GM19240 (cell line): ENCODE measurements at regions not wholly inside any gene's neighbourhood (a gene's known extent, or its start where the extent isn't known, plus 50 kb on each side); places are given as distances from the start of the nearest gene placed in this dataset.

Experiments
- DNase-seq: peaks from one replicate; pipeline ENCODE4 v3.0.0; 2011; ENCODE audit warnings: low spot score; ENCODE audit not compliant: insufficient read length

DNA sequence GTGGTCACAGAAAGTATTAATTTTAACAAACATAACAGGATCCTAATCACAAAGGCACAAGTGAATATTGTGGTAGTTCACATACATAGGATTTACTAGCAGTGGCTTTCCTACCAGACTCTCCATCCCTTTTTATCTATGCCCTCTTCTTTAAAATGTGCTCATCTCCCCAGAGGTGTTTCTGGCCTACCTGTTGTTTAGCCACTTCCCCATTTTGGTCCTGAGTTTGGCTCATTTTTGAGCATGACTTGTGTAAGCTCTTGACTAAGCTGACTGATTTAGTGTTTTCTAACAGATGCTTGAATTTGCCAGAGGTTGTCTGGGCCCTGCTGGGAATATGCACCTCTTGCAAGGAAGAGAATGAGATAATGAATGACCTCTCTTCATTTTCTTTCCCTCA lies 517.7 kb upstream of the CLINT1 start:
- DNase-seq: no peak

DNA sequence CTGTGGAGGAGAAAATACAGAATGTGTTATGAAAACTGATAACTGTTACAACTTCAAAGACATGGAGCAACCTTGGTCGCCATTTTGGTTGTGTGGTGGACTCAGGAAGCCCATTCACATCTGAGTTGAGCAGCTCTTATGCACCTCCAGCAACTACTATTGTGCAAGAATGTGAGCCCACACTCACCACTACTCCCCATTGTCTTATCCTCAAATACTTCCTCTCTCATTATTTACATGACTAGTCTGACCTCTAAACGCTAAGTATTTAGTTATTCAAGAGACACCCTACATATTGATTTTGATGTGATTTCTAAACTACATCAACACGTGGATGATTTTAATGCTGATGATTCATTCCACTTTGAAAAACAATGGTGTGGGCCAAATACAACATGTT lies 516.6 kb upstream of the CLINT1 start:
- no peak for DNase-seq

DNA sequence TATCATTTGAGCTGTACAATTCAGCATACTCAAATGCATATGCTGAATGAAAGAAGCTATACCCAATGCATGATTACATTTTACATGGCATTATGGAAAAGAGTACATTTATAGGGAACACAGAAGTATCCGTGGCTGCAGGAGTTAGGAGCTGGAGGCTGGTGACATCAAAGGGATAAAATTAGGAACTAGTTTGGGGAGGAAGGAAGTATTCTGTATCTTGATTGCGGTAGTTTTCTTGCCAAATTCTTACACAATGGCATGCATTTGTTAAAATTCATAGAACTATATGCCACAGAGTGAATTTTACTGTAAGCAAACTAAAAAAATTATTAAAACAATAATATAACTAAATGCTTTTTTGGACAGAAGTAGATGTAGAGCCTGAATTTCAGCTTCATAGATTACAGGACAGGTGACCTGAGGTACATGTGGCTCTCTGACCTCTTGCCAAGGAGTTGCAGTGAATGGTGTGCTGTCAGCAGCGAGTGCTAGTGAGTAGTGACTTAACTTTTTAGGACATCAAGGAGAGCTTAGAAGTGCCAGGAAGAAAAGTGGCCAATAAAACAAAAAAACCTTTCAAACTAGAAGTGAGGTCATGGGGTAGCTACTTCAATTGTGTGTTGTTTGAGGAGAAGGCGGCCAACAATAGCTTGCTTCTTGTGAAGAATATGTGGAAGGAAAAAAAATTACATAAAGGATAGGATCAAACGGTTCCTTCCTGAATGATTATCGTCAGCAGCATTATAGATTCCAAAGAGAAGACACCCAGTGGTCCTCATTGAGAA lies 514.9 kb upstream of the CLINT1 start:
- no peak for DNase-seq

GRCh38 chr5:158369241-158369640 lies 510.3 kb upstream of the CLINT1 start:
- no peak for DNase-seq

DNA sequence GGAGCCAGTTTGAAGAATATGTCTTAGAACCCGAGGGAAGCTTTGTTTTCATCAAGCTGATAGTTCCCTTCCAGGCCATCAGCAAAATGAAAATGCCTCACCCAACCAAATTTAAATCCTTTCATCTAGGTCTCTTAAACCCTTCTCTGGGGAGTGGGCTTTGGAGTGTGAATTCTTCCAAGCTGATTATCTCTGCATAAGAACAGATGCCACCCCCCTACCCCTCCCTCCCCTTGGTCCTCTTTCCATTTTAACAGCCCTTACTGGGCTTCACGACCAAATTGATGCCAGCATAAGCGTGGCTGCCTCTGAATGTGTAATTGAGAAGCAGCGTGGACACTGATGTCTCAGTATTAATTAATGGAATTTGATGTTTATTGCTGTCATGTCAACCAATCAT lies 509.7 kb upstream of the CLINT1 start:
- DNase-seq: no peak

GRCh38 chr5:158364367-158364766 lies 505.4 kb upstream of the CLINT1 start:
- DNase-seq: no peak

DNA sequence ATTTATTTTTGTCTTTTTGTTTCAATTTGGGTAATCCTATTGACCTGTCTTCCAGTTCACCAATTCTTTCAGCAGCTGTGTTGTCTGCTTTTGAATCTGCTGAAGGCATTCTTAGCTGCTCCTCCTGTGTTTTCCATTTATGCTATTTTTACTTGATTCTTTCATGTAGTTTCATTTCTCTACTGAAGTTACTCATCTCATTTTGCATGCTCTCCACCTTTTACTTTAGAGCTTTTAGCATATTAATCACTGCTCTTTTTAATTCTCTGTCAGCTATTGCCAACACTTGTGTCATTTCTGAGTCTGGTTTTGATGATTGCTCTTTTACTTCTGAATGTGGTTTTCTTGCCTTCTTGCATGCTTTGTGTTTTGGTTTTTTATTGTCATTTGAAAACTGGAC lies 496.0 kb upstream of the CLINT1 start:
- no peak for DNase-seq

GRCh38 chr5:158351485-158352125 lies 492.7 kb upstream of the CLINT1 start:
- DNase-seq: no peak

GRCh38 chr5:158349987-158350386 lies 491.0 kb upstream of the CLINT1 start:
- no peak for DNase-seq

DNA sequence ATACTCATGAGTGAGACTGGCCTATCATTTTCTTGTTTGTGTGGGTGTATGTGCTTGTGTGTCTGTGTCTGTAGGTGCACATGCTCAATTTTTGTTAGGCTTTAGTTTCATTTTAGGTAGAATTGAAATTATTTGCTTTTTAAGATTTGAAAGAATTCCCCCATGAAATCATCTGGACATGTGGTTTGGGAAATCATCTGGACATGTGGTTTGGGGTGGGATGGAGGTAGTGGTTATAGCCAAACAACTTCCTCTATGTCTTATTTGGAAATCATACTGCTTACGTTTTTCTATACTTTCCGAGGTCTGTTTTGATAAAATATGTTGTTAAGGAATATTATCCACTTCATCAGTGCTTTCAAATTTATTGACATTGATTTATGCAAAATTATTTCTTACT lies 485.4 kb upstream of the CLINT1 start:
- DNase-seq: no peak

DNA sequence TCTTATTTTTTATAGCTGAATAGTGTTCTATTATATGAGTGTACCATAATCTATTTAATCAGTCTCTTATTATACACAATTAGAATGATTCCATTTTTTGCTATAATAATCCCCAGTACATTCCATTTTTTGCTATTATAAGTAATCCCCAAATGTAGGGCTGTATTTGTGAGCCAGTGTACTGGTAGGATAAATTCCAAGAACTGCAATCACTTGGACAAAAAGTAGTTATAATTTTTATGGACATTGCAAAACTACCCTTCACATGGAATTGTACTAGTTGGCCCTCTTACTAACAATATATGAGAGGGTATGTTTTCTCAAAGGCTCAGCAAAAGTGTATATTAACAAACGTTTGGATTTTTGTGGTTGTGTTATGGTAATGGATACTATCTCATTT lies 481.7 kb upstream of the CLINT1 start:
- DNase-seq: no peak

- no peak for DNase-seq
Measured at GRCh38 chr5:158326256-158326655, 467.3 kb upstream of the CLINT1 start.

DNA sequence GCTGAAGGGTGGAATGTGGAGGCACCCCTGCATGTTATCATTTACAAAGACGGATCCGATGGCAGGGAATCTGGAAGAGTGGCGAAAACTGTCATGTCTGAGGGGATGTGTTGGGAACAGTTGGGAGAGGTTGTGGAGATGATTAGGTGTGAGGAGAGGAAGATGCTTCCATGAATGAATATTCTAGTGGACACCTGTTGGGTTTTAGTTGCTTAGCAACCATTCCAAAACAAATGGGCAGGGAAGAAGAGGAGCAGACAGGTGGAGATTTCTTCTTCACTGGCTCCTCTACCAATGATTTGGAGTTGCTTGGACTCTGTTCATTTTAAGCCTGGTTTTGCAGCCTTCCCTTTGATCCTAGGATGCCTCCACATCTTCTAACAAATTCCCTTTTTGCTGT lies 465.3 kb upstream of the CLINT1 start:
- DNase-seq: no peak

GRCh38 chr5:158322620-158323019 lies 463.7 kb upstream of the CLINT1 start:
- no peak for DNase-seq

GRCh38 chr5:158320934-158321333 lies 462.0 kb upstream of the CLINT1 start:
- DNase-seq: no peak

DNA sequence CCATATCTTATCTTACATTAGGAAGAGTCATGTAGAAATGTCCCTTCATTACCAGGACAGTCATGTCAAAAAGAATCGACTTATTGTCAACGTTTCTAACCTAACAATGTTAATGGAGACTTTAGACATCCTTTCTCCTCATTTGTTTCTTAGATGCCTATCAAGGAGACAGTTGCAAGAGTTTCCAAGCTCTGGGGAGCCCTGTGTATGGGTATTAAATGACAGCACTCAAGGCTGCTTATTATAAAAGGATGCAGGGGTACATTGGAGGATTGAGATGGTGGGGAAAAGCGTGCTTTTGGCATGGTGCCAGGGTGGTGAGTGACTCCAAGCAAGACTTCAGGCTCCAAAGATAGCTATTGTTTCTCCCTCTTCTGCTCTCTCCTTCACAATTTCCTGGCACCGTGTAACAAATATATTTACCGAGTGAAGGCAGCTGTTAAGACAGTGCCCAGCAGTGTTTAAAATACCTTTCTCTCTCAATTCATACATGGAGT lies 461.3 kb upstream of the CLINT1 start:
- DNase-seq: no peak

DNA sequence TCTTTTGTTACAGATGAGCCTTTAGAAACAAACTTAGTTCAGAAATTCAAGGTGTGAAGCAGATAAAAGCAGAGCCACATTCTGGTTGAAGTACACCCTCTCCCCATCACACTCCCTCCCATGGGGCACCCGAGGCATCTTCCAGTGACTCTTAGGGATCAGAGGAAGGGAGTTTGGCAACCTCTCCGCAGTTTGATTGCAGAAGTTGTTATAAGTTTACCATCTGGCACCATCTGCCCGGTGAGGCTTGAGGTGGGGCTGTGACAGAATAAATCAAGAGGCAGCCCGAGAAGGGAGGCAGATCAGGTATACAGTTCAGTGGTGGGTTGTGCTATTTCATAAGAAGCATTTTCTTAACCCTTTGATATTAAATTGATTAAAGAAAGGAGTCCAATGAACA lies 458.6 kb upstream of the CLINT1 start:
- DNase-seq: no peak

- no peak for DNase-seq
Measured at GRCh38 chr5:158313733-158314464, 455.0 kb upstream of the CLINT1 start.

DNA sequence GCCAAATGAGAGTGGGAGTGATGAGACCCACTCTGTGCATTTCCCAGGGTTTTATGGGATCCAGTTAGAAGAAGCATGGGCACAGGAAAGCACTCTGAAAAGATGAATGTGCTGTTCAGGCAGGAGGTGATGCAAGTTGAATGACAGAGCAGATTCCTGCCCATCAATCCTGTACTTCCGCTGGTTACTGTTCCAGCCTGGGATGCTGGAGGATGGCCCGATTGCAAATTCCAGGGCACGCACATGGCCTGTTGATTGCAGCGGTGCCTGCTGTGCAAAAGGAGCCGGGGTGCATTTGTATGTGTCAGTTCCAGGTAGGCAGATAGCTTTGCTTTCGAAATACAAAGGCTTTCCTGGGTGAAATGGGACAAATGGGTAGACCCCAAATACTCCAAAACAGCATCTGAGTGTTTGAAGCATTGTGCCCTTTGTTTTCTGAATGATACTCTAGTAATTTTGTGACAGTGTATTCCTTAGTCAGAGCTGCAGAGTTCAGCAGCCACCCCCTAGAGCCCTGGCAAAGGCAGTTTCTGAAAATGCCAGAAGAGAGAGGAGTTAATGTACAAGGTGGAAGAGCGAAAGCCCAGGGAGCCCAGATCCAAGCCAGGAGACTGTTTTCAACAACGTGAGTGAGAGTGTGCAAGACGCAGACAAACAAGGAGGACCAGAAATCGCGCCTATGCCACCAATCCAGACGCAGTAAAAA lies 454.2 kb upstream of the CLINT1 start:
- DNase-seq: no peak

DNA sequence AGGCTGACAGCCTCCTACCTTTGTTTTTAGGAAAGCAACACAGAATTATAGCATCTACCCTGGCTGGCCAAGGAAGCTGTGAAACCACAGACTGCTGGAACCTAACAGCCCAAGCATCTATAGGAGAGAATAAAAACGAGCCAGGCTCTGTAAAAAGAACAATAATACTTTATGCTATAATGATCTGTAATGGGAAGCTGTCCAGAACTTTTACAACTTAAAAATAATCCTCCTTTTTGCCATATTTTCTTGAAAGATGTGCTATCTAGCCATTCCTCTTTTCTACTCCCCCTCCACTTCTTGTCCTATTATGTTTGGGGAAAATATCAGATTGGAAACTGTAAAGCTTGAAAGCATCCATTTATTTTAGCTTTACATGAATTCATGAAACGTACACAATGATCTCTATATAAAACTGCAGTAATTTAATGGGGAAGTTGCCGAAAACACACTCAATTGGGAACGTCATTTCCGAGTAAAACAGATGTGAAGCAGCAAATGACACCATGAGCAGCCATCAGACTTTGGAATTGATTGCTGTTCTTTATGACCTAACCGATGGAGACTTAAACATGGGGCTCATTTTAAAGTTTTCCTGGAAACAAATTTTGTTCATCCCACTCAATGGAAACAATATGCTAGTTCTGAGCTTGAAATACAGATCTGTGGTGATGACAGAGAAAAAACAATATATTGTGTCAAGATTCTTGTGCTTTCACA lies 450.3 kb upstream of the CLINT1 start:
- DNase-seq: no peak

GRCh38 chr5:158308429-158309025 lies 449.6 kb upstream of the CLINT1 start:
- no peak for DNase-seq
